Right lobe of liver (tissue), 6 donors: ENCODE measurements at regions not wholly inside any gene's neighbourhood (a gene's known extent, or its start where the extent isn't known, plus 50 kb on each side); places are given as distances from the start of the nearest gene placed in this dataset.
"Not testable (repeated sequence)": the region's sequence is repeated elsewhere in the genome, so short reads cannot be mapped to it uniquely, and the experiment has no call there.

Experiments used
- ATAC-seq, 4 donors: fragments of 200-7000 bp; cut with Tn5 transposase; one replicate each; pipeline ENCODE4 v1.9.1; 2020; ENCODE audit warnings: mild to moderate bottlenecking in 4 of 4, moderate library complexity in 4 of 4
- DNase-seq, 3 donors: peaks; one replicate each; pipeline ENCODE4 v3.0.0-alpha.2; 2020
- H3K27ac ChIP-seq, 3 donors: fragments of 200-600 bp; one replicate each; pipeline ENCODE4 v1.8.0; 2022
- H3K27me3 ChIP-seq, 2 donors: fragments of 200-600 bp; one replicate each; pipeline ENCODE4 v1.8.0; 2022
- H3K36me3 ChIP-seq, 4 donors: fragments of 200-600 bp; sonication (generic) in 1 of 4; one replicate each; pipeline versions ENCODE4 v1.5.1 to v1.8.0; 2017 to 2022; ENCODE audit warnings: control low read depth in 1 of 4
- H3K4me1 ChIP-seq, 4 donors: fragments of 200-600 bp; sonication (generic) in 1 of 4; one replicate each; pipeline versions ENCODE4 v1.5.1 to v1.8.0; 2017 to 2022; ENCODE audit warnings: control low read depth in 1 of 4
- H3K4me3 ChIP-seq, 3 donors: fragments of 200-600 bp; one replicate each; pipeline ENCODE4 v1.8.0; 2022
- H3K9me3 ChIP-seq, 4 donors: fragments of 200-600 bp; sonication (generic) in 1 of 4; one replicate each; pipeline versions ENCODE4 v1.5.1 to v1.8.0; 2017 to 2022; ENCODE audit warnings: control low read depth in 1 of 4
- WGBS: methylation state at CpG from one replicate; pipeline ENCODE4 v1.1.6; 2018; ENCODE audit warnings: low coverage, low lambda C conversion rate; ENCODE audit not compliant: insufficient coverage; ENCODE audit errors: missing lambda C conversion rate; 5-methylcytosine and 5-hydroxymethylcytosine counted together
- intact Hi-C, 2 donors: fragments of 100-400 bp; cut with DNase I; formaldehyde crosslinking; loops; one replicate each; pipeline versions ENCODE4 v1.11.2 to v1.14.1; 2022
- small RNA-seq, 2 experiments: library from RNA; depleted of rRNA; stranded (forward); fragments of <200 nt; gene quantifications; one replicate each; pipeline ENCODE3, GENCODE V24; 2016
- TF ChIP-seq, protein P1 (sequence below), 4 donors: fragments of 200-600 bp in 3 of 4; fragments of 450-650 bp in 1 of 4; IDR thresholded peaks; one replicate each; pipeline versions ENCODE4 v1.5.1 to v1.8.0; 2016 to 2022; ENCODE audit warnings: antibody characterized with exemption in 4 of 4, mild to moderate bottlenecking in 2 of 4
- donor health status: DM: no; HTN: yes; CAD: no.
- donor health status: DM: no; HTN: no; CAD: no.
- donor health status: DM: no; HTN: no; CAD: no.
- donor health status: DM: no; HTN: yes; CAD: no.
- donor health status: DM: no; HTN: yes; CAD: no.

DNA sequence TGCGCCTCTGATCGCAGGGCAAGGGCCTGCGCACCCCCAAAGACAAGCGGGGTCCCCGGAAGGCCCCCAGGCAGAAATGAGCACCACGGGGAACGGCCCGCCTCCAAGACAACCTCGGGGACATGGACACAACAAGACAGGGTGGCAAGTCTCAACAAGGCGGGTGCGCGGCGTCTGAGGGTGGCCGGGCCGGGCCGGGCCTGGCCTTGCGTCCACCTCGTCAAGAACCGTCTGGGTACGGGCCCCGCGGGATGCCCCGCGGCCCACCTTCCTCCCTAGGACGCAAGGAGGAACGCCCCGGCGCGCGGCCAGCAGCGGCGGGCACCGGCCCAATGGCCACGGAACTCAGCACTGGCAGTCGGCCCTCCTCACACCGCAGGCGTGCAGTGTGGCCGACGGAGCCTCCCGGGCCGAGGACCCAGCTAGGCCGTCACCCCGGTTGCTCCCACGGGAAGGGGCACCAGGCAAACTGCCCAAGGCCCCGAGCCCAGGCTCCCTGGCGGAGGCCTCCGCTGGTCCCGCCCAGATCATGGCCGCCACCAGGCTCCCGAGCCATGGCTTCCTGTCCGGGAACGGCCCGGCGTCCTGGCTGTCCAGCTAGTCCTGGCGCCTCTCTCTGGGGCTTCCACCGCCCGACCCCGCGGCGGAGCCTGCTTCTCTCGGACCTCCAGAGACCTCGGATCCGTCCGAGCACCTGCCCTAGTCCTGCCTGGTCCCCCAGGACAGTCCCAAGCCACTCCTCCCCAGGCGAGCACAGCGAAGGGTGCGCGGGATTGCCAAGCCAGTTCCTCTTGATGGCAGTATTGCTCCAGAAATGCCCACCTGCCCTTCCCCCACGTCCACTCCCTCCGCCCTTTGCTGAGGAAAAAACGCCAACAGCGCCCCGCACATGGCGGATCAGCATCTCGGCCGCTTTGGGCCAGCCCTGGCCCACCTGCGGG, 167.1 kb downstream of the PLS3 start:
- H3K9me3 ChIP-seq, DNase-seq, H3K4me1 ChIP-seq, H3K4me3 ChIP-seq, H3K27ac ChIP-seq, intact Hi-C loops, H3K27me3 ChIP-seq, H3K36me3 ChIP-seq: not testable (repeated sequence)
- WGBS: 56% methylated on average over 20 of the region's 77 CpGs
- peak in 3 of 4 donors; percentile 50 to 59 (median 54) for ATAC-seq

GRCh38 chrX:115732530-115732929, 171.6 kb downstream of the PLS3 start:
- WGBS: no CpG with 5 or more reads among the region's 39 CpGs
- H3K36me3 ChIP-seq, H3K27ac ChIP-seq, H3K9me3 ChIP-seq, DNase-seq, intact Hi-C loops, H3K4me1 ChIP-seq, H3K27me3 ChIP-seq, H3K4me3 ChIP-seq, ATAC-seq: not testable (repeated sequence)

DNA sequence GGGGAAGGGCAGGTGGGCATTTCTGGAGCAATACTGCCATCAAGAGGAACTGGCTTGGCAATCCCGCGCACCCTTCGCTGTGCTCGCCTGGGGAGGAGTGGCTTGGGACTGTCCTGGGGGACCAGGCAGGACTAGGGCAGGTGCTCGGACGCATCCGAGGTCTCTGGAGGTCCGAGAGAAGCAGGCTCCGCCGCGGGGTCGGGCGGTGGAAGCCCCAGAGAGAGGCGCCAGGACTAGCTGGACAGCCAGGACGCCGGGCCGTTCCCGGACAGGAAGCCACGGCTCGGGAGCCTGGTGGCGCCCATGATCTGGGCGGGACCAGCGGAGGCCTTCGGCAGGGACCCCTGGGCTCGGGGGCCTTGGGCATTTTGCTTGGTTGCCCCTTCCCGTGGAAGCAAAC, 174.3 kb downstream of the PLS3 start:
- WGBS: 58% methylated on average over 12 of the region's 26 CpGs
- H3K36me3 ChIP-seq, H3K9me3 ChIP-seq, H3K4me1 ChIP-seq, ATAC-seq, intact Hi-C loops, H3K27me3 ChIP-seq: not testable (repeated sequence)
- Histone ChIP-seq H3K4me3 (peak overlapping the region in 2 of 3 donors; percentile 41 to 53), H3K27ac (peak overlapping the region in 1 of 3 donors; percentile 75)
- TF ChIP-seq, protein P1, sequence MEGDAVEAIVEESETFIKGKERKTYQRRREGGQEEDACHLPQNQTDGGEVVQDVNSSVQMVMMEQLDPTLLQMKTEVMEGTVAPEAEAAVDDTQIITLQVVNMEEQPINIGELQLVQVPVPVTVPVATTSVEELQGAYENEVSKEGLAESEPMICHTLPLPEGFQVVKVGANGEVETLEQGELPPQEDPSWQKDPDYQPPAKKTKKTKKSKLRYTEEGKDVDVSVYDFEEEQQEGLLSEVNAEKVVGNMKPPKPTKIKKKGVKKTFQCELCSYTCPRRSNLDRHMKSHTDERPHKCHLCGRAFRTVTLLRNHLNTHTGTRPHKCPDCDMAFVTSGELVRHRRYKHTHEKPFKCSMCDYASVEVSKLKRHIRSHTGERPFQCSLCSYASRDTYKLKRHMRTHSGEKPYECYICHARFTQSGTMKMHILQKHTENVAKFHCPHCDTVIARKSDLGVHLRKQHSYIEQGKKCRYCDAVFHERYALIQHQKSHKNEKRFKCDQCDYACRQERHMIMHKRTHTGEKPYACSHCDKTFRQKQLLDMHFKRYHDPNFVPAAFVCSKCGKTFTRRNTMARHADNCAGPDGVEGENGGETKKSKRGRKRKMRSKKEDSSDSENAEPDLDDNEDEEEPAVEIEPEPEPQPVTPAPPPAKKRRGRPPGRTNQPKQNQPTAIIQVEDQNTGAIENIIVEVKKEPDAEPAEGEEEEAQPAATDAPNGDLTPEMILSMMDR (IDR thresholded peaks at IDR 0.05): peak in 1 of 4 donors; percentile 19
- peak in 1 of 3 donors; percentile 83 for DNase-seq

Small RNA genes lying in the stretch of these regions (small RNA-seq; reads per million reads assigned to genes)
- 0 reads per million in 2 experiments for gene AC005000.1
